GM12878 (cell line): ENCODE measurements at regions not wholly inside any gene's neighbourhood (a gene's known extent, or its start where the extent isn't known, plus 50 kb on each side); places are given as distances from the start of the nearest gene placed in this dataset.

Experiments
- EZH2 ChIP-seq: IDR thresholded peaks from 2 replicates; pipeline ENCODE4 v1.6.1; 2012; ENCODE audit warnings: low read depth, mild to moderate bottlenecking, control low read depth, inconsistent platforms, low read length, borderline replicate concordance; ENCODE audit not compliant: control insufficient read depth
- NRF1 ChIP-seq: conservative IDR thresholded peaks from 2 replicates; pipeline ENCODE4 v1.6.1; 2011; ENCODE audit warnings: mild to moderate bottlenecking, low read depth, low read length, improper control_type of control experiment
- POLR2A ChIP-seq: IDR thresholded peaks from 2 replicates; pipeline ENCODE4 v1.6.1; 2011; ENCODE audit warnings: low read depth, mild to moderate bottlenecking, low read length
- POLR2AphosphoS5 ChIP-seq: IDR thresholded peaks from 2 replicates; pipeline ENCODE4 v1.6.1; 2011; ENCODE audit warnings: mild to moderate bottlenecking, low read length, inconsistent platforms
- TAF1 ChIP-seq: IDR thresholded peaks from 2 replicates; pipeline ENCODE4 v1.6.1; 2011; ENCODE audit warnings: mild to moderate bottlenecking, low read depth, low read length, borderline replicate concordance
- TF ChIP-seq, protein P1 (sequence below), 3 experiments: IDR thresholded peaks in 2 of 3; conservative IDR thresholded peaks in 1 of 3; 2 replicates each; pipeline ENCODE4 v1.5.1; 2011; ENCODE audit warnings: low read depth in 3 of 3, low read length in 3 of 3, mild to moderate bottlenecking in 3 of 3, control low read depth in 2 of 3, moderate library complexity in 2 of 3, inconsistent platforms in 1 of 3, mixed read lengths in 1 of 3; ENCODE audit not compliant: control insufficient read depth in 2 of 3, insufficient read depth in 1 of 3; ENCODE audit errors: extremely low read depth in 1 of 3
- TF ChIP-seq, protein P2 (sequence below): IDR thresholded peaks from 2 replicates; pipeline ENCODE4 v1.6.1; 2012; ENCODE audit warnings: low read length, inconsistent platforms

DNA sequence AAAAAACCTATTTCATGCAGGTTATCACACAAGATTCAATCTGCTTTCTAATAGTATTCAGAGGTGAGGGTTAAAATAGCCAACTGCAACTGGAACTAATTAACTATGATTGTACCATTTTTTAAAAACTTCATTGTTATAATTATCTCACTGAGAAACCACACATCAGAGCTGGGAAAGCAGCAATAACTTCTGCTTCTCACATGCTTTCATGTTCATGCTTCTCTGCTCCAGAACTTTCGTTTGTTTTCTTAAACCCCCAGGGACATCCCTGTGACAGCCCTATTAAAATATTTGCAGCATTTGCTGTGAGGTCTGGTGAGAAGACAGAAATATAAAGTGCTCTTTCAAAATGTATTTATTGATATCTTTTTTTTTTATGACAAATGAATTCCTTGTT is 389.0 kb upstream of the SORCS1 start:
- no peak for TF ChIP-seq EZH2
- no peak for TF ChIP-seq POLR2AphosphoS5
- TF ChIP-seq, protein P1, sequence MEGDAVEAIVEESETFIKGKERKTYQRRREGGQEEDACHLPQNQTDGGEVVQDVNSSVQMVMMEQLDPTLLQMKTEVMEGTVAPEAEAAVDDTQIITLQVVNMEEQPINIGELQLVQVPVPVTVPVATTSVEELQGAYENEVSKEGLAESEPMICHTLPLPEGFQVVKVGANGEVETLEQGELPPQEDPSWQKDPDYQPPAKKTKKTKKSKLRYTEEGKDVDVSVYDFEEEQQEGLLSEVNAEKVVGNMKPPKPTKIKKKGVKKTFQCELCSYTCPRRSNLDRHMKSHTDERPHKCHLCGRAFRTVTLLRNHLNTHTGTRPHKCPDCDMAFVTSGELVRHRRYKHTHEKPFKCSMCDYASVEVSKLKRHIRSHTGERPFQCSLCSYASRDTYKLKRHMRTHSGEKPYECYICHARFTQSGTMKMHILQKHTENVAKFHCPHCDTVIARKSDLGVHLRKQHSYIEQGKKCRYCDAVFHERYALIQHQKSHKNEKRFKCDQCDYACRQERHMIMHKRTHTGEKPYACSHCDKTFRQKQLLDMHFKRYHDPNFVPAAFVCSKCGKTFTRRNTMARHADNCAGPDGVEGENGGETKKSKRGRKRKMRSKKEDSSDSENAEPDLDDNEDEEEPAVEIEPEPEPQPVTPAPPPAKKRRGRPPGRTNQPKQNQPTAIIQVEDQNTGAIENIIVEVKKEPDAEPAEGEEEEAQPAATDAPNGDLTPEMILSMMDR (IDR thresholded peaks at IDR 0.05 in 2 of 3, conservative IDR thresholded peaks at IDR 0.05 in 1 of 3; ENCODE audit: control insufficient read depth in 2 of 3, extremely low read depth in 1 of 3, insufficient read depth in 1 of 3, low read depth in 3 of 3, low read length in 3 of 3): no peak
- TF ChIP-seq TAF1: no peak
- TF ChIP-seq POLR2A: no peak
- TF ChIP-seq NRF1: no peak
- TF ChIP-seq, protein P2, sequence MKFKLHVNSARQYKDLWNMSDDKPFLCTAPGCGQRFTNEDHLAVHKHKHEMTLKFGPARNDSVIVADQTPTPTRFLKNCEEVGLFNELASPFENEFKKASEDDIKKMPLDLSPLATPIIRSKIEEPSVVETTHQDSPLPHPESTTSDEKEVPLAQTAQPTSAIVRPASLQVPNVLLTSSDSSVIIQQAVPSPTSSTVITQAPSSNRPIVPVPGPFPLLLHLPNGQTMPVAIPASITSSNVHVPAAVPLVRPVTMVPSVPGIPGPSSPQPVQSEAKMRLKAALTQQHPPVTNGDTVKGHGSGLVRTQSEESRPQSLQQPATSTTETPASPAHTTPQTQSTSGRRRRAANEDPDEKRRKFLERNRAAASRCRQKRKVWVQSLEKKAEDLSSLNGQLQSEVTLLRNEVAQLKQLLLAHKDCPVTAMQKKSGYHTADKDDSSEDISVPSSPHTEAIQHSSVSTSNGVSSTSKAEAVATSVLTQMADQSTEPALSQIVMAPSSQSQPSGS: no peak
